Stomach (tissue), 8 donors: ENCODE measurements at regions not wholly inside any gene's neighbourhood (a gene's known extent, or its start where the extent isn't known, plus 50 kb on each side); places are given as distances from the start of the nearest gene placed in this dataset.
"Not testable (repeated sequence)": the region's sequence is repeated elsewhere in the genome, so short reads cannot be mapped to it uniquely, and the experiment has no call there.

Experiments used
- DNase-seq, 2 donors: peaks; one replicate each; pipeline versions ENCODE4 v3.0.0 to v3.0.0-alpha.2; 2013 to 2019
- H3K27ac ChIP-seq, 5 donors: fragments of 200-600 bp in 4 of 5; sonication (generic) in 4 of 5; one replicate each; pipeline ENCODE4 v1.5.1; 2013 to 2019; ENCODE audit warnings: mild to moderate bottlenecking in 1 of 5, moderate library complexity in 1 of 5
- H3K27me3 ChIP-seq, 3 donors: fragments of 200-600 bp; sonication (generic); one replicate each; pipeline ENCODE4 v1.5.1; 2017 to 2019; ENCODE audit warnings: mixed run types in 1 of 3
- H3K36me3 ChIP-seq, 4 donors: fragments of 200-600 bp; sonication (generic); 1 replicate in 3 of 4; 2 replicates in 1 of 4; pipeline ENCODE4 v1.5.1; 2016 to 2019
- H3K4me1 ChIP-seq, 4 donors: fragments of 200-600 bp; sonication (generic); one replicate each; pipeline ENCODE4 v1.5.1; 2016 to 2019
- H3K4me3 ChIP-seq, 4 donors: fragments of 200-600 bp; sonication (generic) in 3 of 4; one replicate each; pipeline ENCODE4 v1.5.1; 2016 to 2019; ENCODE audit warnings: mild to moderate bottlenecking in 1 of 4
- H3K9me3 ChIP-seq, 4 donors: fragments of 200-600 bp; sonication (generic); one replicate each; pipeline ENCODE4 v1.5.1; 2016 to 2019
- EP300 ChIP-seq: sonication (generic); formaldehyde crosslinking; IDR thresholded peaks from one replicate; pipeline ENCODE4 v1.6.1; 2017; ENCODE audit warnings: antibody characterized with exemption
- POLR2A ChIP-seq, 4 donors: fragments of 450-650 bp; IDR thresholded peaks; one replicate each; pipeline ENCODE4 v1.6.1; 2016; ENCODE audit warnings: antibody characterized with exemption in 4 of 4, control low read depth in 2 of 4, mild to moderate bottlenecking in 1 of 4, moderate library complexity in 1 of 4
- POLR2AphosphoS5 ChIP-seq, 3 donors: sonication (generic); formaldehyde crosslinking; IDR thresholded peaks; one replicate each; pipeline ENCODE4 v1.6.1; 2016; ENCODE audit warnings: antibody characterized with exemption in 3 of 3
- WGBS, 5 donors: extraction: QIAGEN DNeasy Blood & Tissue Kit in 3 of 5; methylation state at CpG; one replicate each; pipeline versions ENCODE4 v1.1.5 to v1.1.7; 2013 to 2018; 5-methylcytosine and 5-hydroxymethylcytosine counted together
- intact Hi-C: fragments of 100-400 bp; cut with DNase I; formaldehyde crosslinking; loops from one replicate; pipeline ENCODE4 v1.15.1; 2023; ENCODE audit warnings: low total_unique reads
- TF ChIP-seq, protein P1 (sequence below), 7 experiments: fragments of 450-650 bp in 4 of 7; fragments of 200-600 bp in 3 of 7; sonication (generic) in 3 of 7; IDR thresholded peaks; one replicate each; pipeline ENCODE4 v1.5.1; 2016 to 2019; ENCODE audit warnings: antibody characterized with exemption in 7 of 7, control low read depth in 2 of 7, mild to moderate bottlenecking in 1 of 7
- donor health status: healthy with polysubstance abuse.
- donor health status: Bipolar disorder and iron deficiency.
- donor health status: healthy.

DNA sequence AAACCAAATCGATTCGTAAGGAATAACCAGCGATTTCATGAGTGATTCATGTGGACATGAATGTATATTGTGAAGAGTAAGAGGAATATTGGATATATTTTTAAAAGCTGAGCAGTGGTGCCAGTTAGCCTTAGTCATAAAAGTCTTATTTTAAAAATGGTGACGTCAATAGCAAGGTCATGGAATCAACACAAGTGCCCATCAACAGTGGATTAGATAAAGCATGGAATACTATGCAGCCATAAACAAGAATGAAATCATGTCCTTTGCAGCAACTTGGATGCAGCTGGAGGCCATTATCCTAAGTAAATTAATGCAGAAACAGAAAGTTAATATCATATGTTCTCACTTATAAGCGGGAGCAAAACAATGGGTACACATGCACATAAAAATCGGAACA is 89.0 kb upstream of the STOX2 start:
- WGBS, 5 donors, result 94 to 97% (median 97%) methylated on average over 6 of the region's 6 CpGs
- Histone ChIP-seq H3K27ac (no peak overlapping the region), H3K9me3 (no peaks in the 10 kb centered on the region), H3K36me3 (no peaks in the 10 kb centered on the region), H3K27me3 (no peaks in the 10 kb centered on the region), H3K4me3 (no peak overlapping the region), H3K4me1 (no peaks in the 10 kb centered on the region)
- DNase-seq, result no peak
- intact Hi-C loops, result no loop called here
- TF ChIP-seq POLR2AphosphoS5 (IDR thresholded peaks at IDR 0.05) (no peak), EP300 (no peak), POLR2A (IDR thresholded peaks at IDR 0.05) (no peak)
- TF ChIP-seq, protein P1, sequence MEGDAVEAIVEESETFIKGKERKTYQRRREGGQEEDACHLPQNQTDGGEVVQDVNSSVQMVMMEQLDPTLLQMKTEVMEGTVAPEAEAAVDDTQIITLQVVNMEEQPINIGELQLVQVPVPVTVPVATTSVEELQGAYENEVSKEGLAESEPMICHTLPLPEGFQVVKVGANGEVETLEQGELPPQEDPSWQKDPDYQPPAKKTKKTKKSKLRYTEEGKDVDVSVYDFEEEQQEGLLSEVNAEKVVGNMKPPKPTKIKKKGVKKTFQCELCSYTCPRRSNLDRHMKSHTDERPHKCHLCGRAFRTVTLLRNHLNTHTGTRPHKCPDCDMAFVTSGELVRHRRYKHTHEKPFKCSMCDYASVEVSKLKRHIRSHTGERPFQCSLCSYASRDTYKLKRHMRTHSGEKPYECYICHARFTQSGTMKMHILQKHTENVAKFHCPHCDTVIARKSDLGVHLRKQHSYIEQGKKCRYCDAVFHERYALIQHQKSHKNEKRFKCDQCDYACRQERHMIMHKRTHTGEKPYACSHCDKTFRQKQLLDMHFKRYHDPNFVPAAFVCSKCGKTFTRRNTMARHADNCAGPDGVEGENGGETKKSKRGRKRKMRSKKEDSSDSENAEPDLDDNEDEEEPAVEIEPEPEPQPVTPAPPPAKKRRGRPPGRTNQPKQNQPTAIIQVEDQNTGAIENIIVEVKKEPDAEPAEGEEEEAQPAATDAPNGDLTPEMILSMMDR (IDR thresholded peaks at IDR 0.05), result no peak

GRCh38 chr4:183816882-183817509 is 88.1 kb upstream of the STOX2 start:
- Histone ChIP-seq H3K4me1 (no peaks in the 10 kb centered on the region), H3K27me3 (no peaks in the 10 kb centered on the region), H3K4me3 (no peak overlapping the region), H3K9me3 (no peaks in the 10 kb centered on the region), H3K36me3 (no peaks in the 10 kb centered on the region), H3K27ac (no peak overlapping the region)
- 78 to 86% (median 83%) methylated on average over 9 of the region's 9 CpGs for WGBS, 5 donors
- TF ChIP-seq POLR2AphosphoS5 (IDR thresholded peaks at IDR 0.05), result no peak
- TF ChIP-seq, protein P1 (IDR thresholded peaks at IDR 0.05), result no peak
- intact Hi-C loops, result no loop called here
- DNase-seq, result no peak

DNA sequence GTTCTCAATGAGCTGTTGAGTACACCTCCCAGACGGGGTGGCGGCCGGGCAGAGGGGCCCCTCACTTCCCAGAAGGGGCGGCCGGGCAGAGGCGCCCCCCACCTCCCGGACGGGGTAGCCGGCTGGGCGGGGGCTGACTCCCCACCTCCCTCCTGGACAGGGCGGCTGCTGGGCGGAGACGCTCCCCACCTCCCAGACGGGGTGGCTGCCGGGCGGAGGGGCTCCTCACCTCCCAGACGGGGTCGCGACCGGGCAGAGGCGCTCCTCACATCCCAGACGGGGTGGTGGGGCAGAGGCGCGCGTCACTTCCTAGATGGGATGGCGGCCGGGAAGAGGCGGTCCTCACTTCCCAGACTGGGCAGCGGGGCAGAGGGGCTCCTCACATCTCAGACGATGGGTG is 86.5 kb upstream of the STOX2 start:
- H3K27ac ChIP-seq, DNase-seq, H3K27me3 ChIP-seq, H3K4me3 ChIP-seq, H3K4me1 ChIP-seq, H3K36me3 ChIP-seq, intact Hi-C loops, H3K9me3 ChIP-seq: not testable (repeated sequence)
- 91 to 98% (median 96%) methylated on average over 23 to 30 of the region's 30 CpGs for WGBS, 5 donors

GRCh38 chr4:183821076-183821853 is 83.8 kb upstream of the STOX2 start:
- peak in 1 of 2 donors; percentile 51 for DNase-seq
- no peaks in the 10 kb centered on the region for H3K27me3 ChIP-seq
- TF ChIP-seq POLR2A (IDR thresholded peaks at IDR 0.05) (no peak), POLR2AphosphoS5 (IDR thresholded peaks at IDR 0.05) (no peak)
- TF ChIP-seq, protein P1 (IDR thresholded peaks at IDR 0.05), result no peak
- 41 to 65% (median 49%) methylated on average over 10 of the region's 10 CpGs for WGBS, 5 donors
- H3K4me1 ChIP-seq, result no peaks in the 10 kb centered on the region
- no peak overlapping the region for H3K27ac ChIP-seq
- no peak overlapping the region for H3K4me3 ChIP-seq
- intact Hi-C loops, result no loop called here
- H3K36me3 ChIP-seq, result no peaks in the 10 kb centered on the region
- no peaks in the 10 kb centered on the region for H3K9me3 ChIP-seq

GRCh38 chr4:183823434-183823833 is 81.7 kb upstream of the STOX2 start:
- peaks cover 0 to 5% (median under 1%) of the 10 kb centered on the region in 4 donors for H3K4me1 ChIP-seq
- intact Hi-C loops, result no loop called here
- TF ChIP-seq POLR2A (IDR thresholded peaks at IDR 0.05) (no peak), POLR2AphosphoS5 (IDR thresholded peaks at IDR 0.05) (no peak), EP300 (no peak)
- TF ChIP-seq, protein P1 (IDR thresholded peaks at IDR 0.05), result no peak
- no peaks in the 10 kb centered on the region for H3K9me3 ChIP-seq
- WGBS, 5 donors, result 63 to 87% (median 80%) methylated on average over 6 to 7 of the region's 7 CpGs
- H3K4me3 ChIP-seq, result no peak overlapping the region
- DNase-seq, result peak in 1 of 2 donors; percentile 27
- no peaks in the 10 kb centered on the region for H3K36me3 ChIP-seq
- no peak overlapping the region for H3K27ac ChIP-seq
- no peaks in the 10 kb centered on the region for H3K27me3 ChIP-seq
